IMR-90 (cell line): ENCODE measurements at regions not wholly inside any gene's neighbourhood (a gene's known extent, or its start where the extent isn't known, plus 50 kb on each side); places are given as distances from the start of the nearest gene placed in this dataset.

Experiments
- ATAC-seq: fragments of 200-7000 bp; cut with Tn5 transposase; 2 replicates; pipeline ENCODE4 v1.9.1; 2020; ENCODE audit warnings: low read depth, mild to moderate bottlenecking, moderate library complexity
- BruUV-seq: library from RNA; stranded (reverse); fragments of 400-500 nt; replicated peaks from 2 replicates; lab custom pipeline; 2021; lab: Mats Ljungman, UMichigan
- CTCF ChIA-PET: fragments of 300-600 bp; formaldehyde crosslinking; extraction: SDS; loops from one replicate; lab custom pipeline; 2021; ENCODE audit warnings: antibody characterized with exemption; lab: Yijun Ruan, JAX
- POLR2A ChIA-PET: fragments of 300-600 bp; sonication (Branson Sonifier 250); formaldehyde crosslinking; loops from one replicate; lab custom pipeline; 2022; ENCODE audit warnings: antibody characterized with exemption; ENCODE audit not compliant: unreplicated experiment; lab: Charles Lee
- DNase-seq: peaks from one replicate; pipeline ENCODE4 v3.0.0; 2013
- H2AFZ ChIP-seq: replicated peaks from 2 replicates; pipeline ENCODE3; 2013; ENCODE audit warnings: low read length, mild to moderate bottlenecking; ENCODE audit not compliant: poor library complexity
- H2AK5ac ChIP-seq: 2 replicates; pipeline ENCODE4 v1.6.1; 2013; ENCODE audit warnings: low read depth, low read length, inconsistent platforms
- H2AK9ac ChIP-seq: replicated peaks from 2 replicates; pipeline ENCODE3; 2013; ENCODE audit warnings: mild to moderate bottlenecking, low read depth, low read length, moderate library complexity; ENCODE audit not compliant: poor library complexity
- H2BK120ac ChIP-seq: 2 replicates; pipeline ENCODE4 v1.6.1; 2013; ENCODE audit warnings: low read depth, low read length, inconsistent platforms
- H2BK15ac ChIP-seq: 3 replicates; pipeline ENCODE4 v1.6.1; 2013; ENCODE audit warnings: low read depth, low read length, inconsistent platforms
- H2BK20ac ChIP-seq: 2 replicates; pipeline ENCODE4 v1.6.1; 2013; ENCODE audit warnings: low read depth, mild to moderate bottlenecking, inconsistent platforms, low read length, moderate library complexity
- H2BK5ac ChIP-seq: 2 replicates; pipeline ENCODE4 v1.6.1; 2013; ENCODE audit warnings: mild to moderate bottlenecking, low read depth, low read length, inconsistent platforms; ENCODE audit not compliant: poor library complexity, severe bottlenecking
- H3K14ac ChIP-seq: replicated peaks from 2 replicates; pipeline ENCODE4 v1.6.1; 2013; ENCODE audit warnings: low read depth, low read length, inconsistent platforms
- H3K18ac ChIP-seq: 2 replicates; pipeline ENCODE4 v1.6.1; 2013; ENCODE audit warnings: low read depth, low read length, control low read depth
- H3K23ac ChIP-seq: 2 replicates; pipeline ENCODE4 v1.6.1; 2013; ENCODE audit warnings: low read depth, low read length, inconsistent platforms
- H3K27ac ChIP-seq: 2 replicates; pipeline ENCODE4 v1.5.1; 2013; ENCODE audit warnings: mild to moderate bottlenecking, control low read depth, low read length; ENCODE audit not compliant: insufficient read depth
- H3K27me3 ChIP-seq: 2 replicates; pipeline ENCODE4 v1.6.1; 2013; ENCODE audit warnings: low read length; ENCODE audit not compliant: control insufficient read depth, insufficient read depth
- H3K36me3 ChIP-seq: 2 replicates; pipeline ENCODE4 v1.6.1; 2013; ENCODE audit warnings: low read length, mixed read lengths; ENCODE audit not compliant: control insufficient read depth, insufficient read depth
- H3K4ac ChIP-seq: 2 replicates; pipeline ENCODE4 v1.6.1; 2013; ENCODE audit warnings: low read depth, low read length, inconsistent platforms
- H3K4me1 ChIP-seq: 2 replicates; pipeline ENCODE4 v1.6.1; 2013; ENCODE audit warnings: low read length, mixed read lengths; ENCODE audit not compliant: control insufficient read depth, insufficient read depth
- H3K4me2 ChIP-seq: 2 replicates; pipeline ENCODE4 v1.6.1; 2013; ENCODE audit warnings: low read depth, mild to moderate bottlenecking, control low read depth, low read length, moderate library complexity
- H3K4me3 ChIP-seq: 2 replicates; pipeline ENCODE4 v1.5.1; 2013; ENCODE audit warnings: low read depth, mild to moderate bottlenecking, control low read depth, low read length, moderate library complexity; ENCODE audit not compliant: insufficient read depth
- H3K56ac ChIP-seq: 2 replicates; pipeline ENCODE4 v1.6.1; 2013; ENCODE audit warnings: low read length, inconsistent platforms; ENCODE audit not compliant: insufficient read depth; ENCODE audit errors: extremely low read depth
- H3K79me1 ChIP-seq, 2 experiments: 2 replicates each; pipeline ENCODE4 v1.6.1; 2013; ENCODE audit warnings: low read length in 2 of 2, inconsistent platforms in 1 of 2, low read depth in 1 of 2
- H3K9ac ChIP-seq: 2 replicates; pipeline ENCODE4 v1.6.1; 2013; ENCODE audit warnings: low read depth, low read length, control low read depth
- H3K9me1 ChIP-seq: 2 replicates; pipeline ENCODE4 v1.6.1; 2013; ENCODE audit warnings: low read length, inconsistent platforms; ENCODE audit not compliant: insufficient read depth
- H3K9me3 ChIP-seq: 2 replicates; pipeline ENCODE4 v1.6.1; 2013; ENCODE audit warnings: low read length; ENCODE audit not compliant: control insufficient read depth, insufficient read depth
- H4K20me1 ChIP-seq: 2 replicates; pipeline ENCODE4 v1.6.1; 2013; ENCODE audit warnings: low read length, inconsistent platforms; ENCODE audit not compliant: insufficient read depth
- H4K5ac ChIP-seq: 2 replicates; pipeline ENCODE4 v1.6.1; 2013; ENCODE audit warnings: mild to moderate bottlenecking, low read depth, low read length, control low read depth
- H4K8ac ChIP-seq, 2 experiments: 2 replicates each; pipeline ENCODE4 v1.6.1; 2013; ENCODE audit warnings: low read depth in 2 of 2, low read length in 2 of 2, control low read depth in 1 of 2, inconsistent platforms in 1 of 2
- H4K91ac ChIP-seq: 2 replicates; pipeline ENCODE4 v1.6.1; 2013; ENCODE audit warnings: low read depth, low read length, inconsistent platforms; ENCODE audit not compliant: insufficient read depth
- MXI1 ChIP-seq: IDR thresholded peaks from 2 replicates; pipeline ENCODE4 v1.6.1; 2012; ENCODE audit warnings: low read depth, mild to moderate bottlenecking, low read length, moderate library complexity, borderline replicate concordance
- WGBS, 2 experiments: methylation state at CpG; one replicate each; pipeline versions ENCODE4 v1.1.5 to v1.1.7; 2013; ENCODE audit warnings: missing lambda C conversion rate in 2 of 2; ENCODE audit not compliant: insufficient read length in 1 of 2; ENCODE audit errors: extremely low coverage in 2 of 2; 5-methylcytosine and 5-hydroxymethylcytosine counted together
- dilution Hi-C: fragments of 300-500 bp; cut with HindIII; formaldehyde crosslinking; loops from one replicate; pipeline ENCODE4 v1.14.3; 2018; ENCODE audit warnings: low sequenced_read_pairs; ENCODE audit not compliant: unreplicated experiment
- in situ Hi-C: fragments of 300-500 bp; cut with MboI; formaldehyde crosslinking; loops from 3 replicates; pipeline ENCODE4 v1.14.3; 2019; ENCODE audit warnings: low sequenced_read_pairs, inconsistent platforms, mixed read lengths
- intact Hi-C: fragments of 100-400 bp; cut with micrococcal nuclease; formaldehyde crosslinking; loops from 2 replicates; pipeline ENCODE4 v1.10.0; 2022

DNA sequence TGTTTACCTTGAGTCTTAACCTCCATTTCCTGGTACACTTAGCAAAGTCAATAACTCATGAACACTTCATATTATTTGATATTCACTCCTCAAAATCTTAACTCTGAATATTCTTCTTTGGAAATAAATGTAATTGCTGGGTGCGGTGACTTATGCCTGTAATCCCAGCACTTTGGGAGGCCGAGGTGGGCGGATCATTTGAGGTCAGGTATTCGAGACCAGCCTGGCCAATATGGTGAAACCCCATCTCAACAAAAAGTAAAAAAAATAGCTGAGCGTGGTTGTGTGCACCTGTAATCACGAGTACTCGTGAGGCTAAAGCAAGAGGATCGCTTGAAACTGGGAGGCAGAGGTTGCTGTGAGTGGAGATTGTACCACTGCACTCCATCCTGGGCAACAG is 201.3 kb upstream of the DSEL start:
- no peak overlapping the region for H3K4ac ChIP-seq
- no peaks in the 10 kb centered on the region for H3K9me3 ChIP-seq
- no peak overlapping the region for H3K4me2 ChIP-seq
- H4K8ac ChIP-seq, result no peak overlapping the region
- in situ Hi-C loops (no loop called here), dilution Hi-C loops (no loop called here), intact Hi-C loops (no loop called here)
- H3K9ac ChIP-seq, result no peak overlapping the region
- no peak overlapping the region for H3K27ac ChIP-seq
- no peaks in the 10 kb centered on the region for H4K20me1 ChIP-seq
- BruUV-seq, result no TSS peak
- H4K5ac ChIP-seq, result no peak overlapping the region
- DNase-seq, result no peak
- no peak for ATAC-seq
- no peak overlapping the region for H2BK15ac ChIP-seq
- no peak overlapping the region for H3K18ac ChIP-seq
- no peak overlapping the region for H3K14ac ChIP-seq
- no peaks in the 10 kb centered on the region for H3K79me1 ChIP-seq
- ChIA-PET CTCF (no interaction called here), POLR2A (no interaction called here)
- no peak overlapping the region for H2AFZ ChIP-seq
- H3K4me3 ChIP-seq, result no peak overlapping the region
- H2AK9ac ChIP-seq, result no peak overlapping the region
- no peak overlapping the region for H3K23ac ChIP-seq
- no peak overlapping the region for H2BK120ac ChIP-seq
- no peaks in the 10 kb centered on the region for H3K9me1 ChIP-seq
- WGBS, 2 experiments, result 100% methylated on average over 2 of the region's 8 CpGs; no CpG with 5 or more reads in 1 of the 2 experiments
- H3K4me1 ChIP-seq, result no peaks in the 10 kb centered on the region
- no peak overlapping the region for H2AK5ac ChIP-seq
- H2BK20ac ChIP-seq, result no peak overlapping the region
- no peak overlapping the region for H4K91ac ChIP-seq
- H2BK5ac ChIP-seq, result no peak overlapping the region
- no peak overlapping the region for H3K56ac ChIP-seq
- TF ChIP-seq MXI1, result no peak
- no peaks in the 10 kb centered on the region for H3K36me3 ChIP-seq
- H3K27me3 ChIP-seq, result no peaks in the 10 kb centered on the region
